ENCODE measurements at regions not wholly inside any gene's neighbourhood (a gene's known extent, or its start where the extent isn't known, plus 50 kb on each side); places are given as distances from the start of the nearest gene placed in this dataset.

- no peaks in the 10 kb centered on the region for H3K9me3 Mint-ChIP-seq
- TF ChIP-seq TP53 (CRISPR knock-in tag; IDR thresholded peaks at IDR 0.05) = no peak
- CTCF ChIA-PET = no interaction called here
- no peaks in the 10 kb centered on the region for H3K36me3 Mint-ChIP-seq
- ATAC-seq = no peak
- POLR2A ChIA-PET = no interaction called here
- peaks cover 10% of the 10 kb centered on the region; the same call in 1 of the 2 replicates for H3K4me1 Mint-ChIP-seq
- H3K4me3 Mint-ChIP-seq = no peak overlapping the region
- H3K27ac Mint-ChIP-seq = no peak overlapping the region
- DNase-seq (ENCODE audit: low spot score) = no peak
- H3K27me3 Mint-ChIP-seq (ENCODE audit: low read depth) = no peaks in the 10 kb centered on the region; the same call in 1 of the 2 replicates
Measured at GRCh38 chrX:35406386-35406785, 391.8 kb upstream of the MAGEB16 start.

- H3K36me3 Mint-ChIP-seq = no peaks in the 10 kb centered on the region
- POLR2A ChIA-PET = no interaction called here
Measured at GRCh38 chrX:35416782-35417181, 381.4 kb upstream of the MAGEB16 start.

GRCh38 chrX:35432056-35432455 is 366.1 kb upstream of the MAGEB16 start:
- H3K27me3 Mint-ChIP-seq (ENCODE audit: low read depth) = no peaks in the 10 kb centered on the region
- H3K9me3 Mint-ChIP-seq = peaks cover 29% of the 10 kb centered on the region
- no peak overlapping the region for H3K4me3 Mint-ChIP-seq
- peaks cover 21% of the 10 kb centered on the region for H3K36me3 Mint-ChIP-seq
- DNase-seq (ENCODE audit: low spot score) (no peak), ATAC-seq (no peak)
- POLR2A ChIA-PET = no interaction called here
- H3K27ac Mint-ChIP-seq = no peak overlapping the region
- CTCF ChIA-PET = no interaction called here
- peaks cover 11% of the 10 kb centered on the region for H3K4me1 Mint-ChIP-seq
- TF ChIP-seq ATF6 (CRISPR knock-in tag; IDR thresholded peaks at IDR 0.05) = no peak
- no peak for TF ChIP-seq ZNF281 (CRISPR knock-in tag; IDR thresholded peaks at IDR 0.05)
- TF ChIP-seq ZNF671 (CRISPR knock-in tag; IDR thresholded peaks at IDR 0.05) = no peak
- no peak for TF ChIP-seq USF1 (CRISPR knock-in tag; IDR thresholded peaks at IDR 0.05)
- no peak for TF ChIP-seq ZSCAN18 (CRISPR knock-in tag; IDR thresholded peaks at IDR 0.05)
- no peak for TF ChIP-seq ZNF232 (CRISPR knock-in tag; IDR thresholded peaks at IDR 0.05)

More at GRCh38 chrX:35416782-35417181, 381.4 kb upstream of the MAGEB16 start:
- DNase-seq (ENCODE audit: low spot score) (no peak), ATAC-seq (no peak)
- Mint-ChIP-seq H3K9me3 (peaks cover 14% of the 10 kb centered on the region), H3K4me1 (no peaks in the 10 kb centered on the region), H3K27ac (no peak overlapping the region), H3K4me3 (no peak overlapping the region), H3K27me3 (ENCODE audit: low read depth) (no peaks in the 10 kb centered on the region)
- TF ChIP-seq JAZF1 (CRISPR knock-in tag; IDR thresholded peaks at IDR 0.05) (no peak), NFYB (CRISPR knock-in tag; conservative IDR thresholded peaks at IDR 0.05; ENCODE audit: low read depth) (no peak), ERG (CRISPR knock-in tag; IDR thresholded peaks at IDR 0.05) (no peak), FOXP1 (CRISPR knock-in tag; IDR thresholded peaks at IDR 0.05; ENCODE audit: borderline replicate concordance) (no peak), SP1 (CRISPR knock-in tag; conservative IDR thresholded peaks at IDR 0.05) (no peak), ATF3 (CRISPR knock-in tag; conservative IDR thresholded peaks at IDR 0.05) (no peak), SMAD3 (CRISPR knock-in tag; IDR thresholded peaks at IDR 0.05; ENCODE audit: borderline replicate concordance) (no peak), ATF6 (CRISPR knock-in tag; IDR thresholded peaks at IDR 0.05) (no peak), PREB (CRISPR knock-in tag; IDR thresholded peaks at IDR 0.05; ENCODE audit: borderline replicate concordance) (no peak), GRHL2 (CRISPR knock-in tag; IDR thresholded peaks at IDR 0.05; ENCODE audit: insufficient replicate concordance, severe bottlenecking) (no peak)
- CTCF ChIA-PET = no interaction called here
